Skeletal muscle cell (primary cell): ENCODE measurements at regions not wholly inside any gene's neighbourhood (a gene's known extent, or its start where the extent isn't known, plus 50 kb on each side); places are given as distances from the start of the nearest gene placed in this dataset.
"Not testable (repeated sequence)": the region's sequence is repeated elsewhere in the genome, so short reads cannot be mapped to it uniquely, and the experiment has no call there.

Source experiments
- DNase-seq: peaks from one replicate; pipeline ENCODE4 v3.0.0-alpha.2; 2010; ENCODE audit warnings: low read depth
- H3K4me3 ChIP-seq: 2 replicates; pipeline ENCODE4 v1.5.1; 2011; ENCODE audit warnings: low read depth, mild to moderate bottlenecking, control low read depth, low read length, moderate library complexity

GRCh38 chr6:80523531-80523997 is 417.1 kb downstream of the BCKDHB start:
- DNase-seq = no peak
- no peak overlapping the region for H3K4me3 ChIP-seq

GRCh38 chr6:80523010-80523409 is 416.5 kb downstream of the BCKDHB start:
- no peak overlapping the region for H3K4me3 ChIP-seq
- peak; percentile 39 for DNase-seq

- H3K4me3 ChIP-seq = no peak overlapping the region
- no peak for DNase-seq
Measured at GRCh38 chr6:80522576-80522975, 416.1 kb downstream of the BCKDHB start.

GRCh38 chr6:80519811-80520594 is 413.5 kb downstream of the BCKDHB start:
- DNase-seq = peak; percentile 54
- no peak overlapping the region for H3K4me3 ChIP-seq

GRCh38 chr6:80517525-80517924 is 411.1 kb downstream of the BCKDHB start:
- no peak overlapping the region for H3K4me3 ChIP-seq
- DNase-seq = no peak

GRCh38 chr6:80510521-80510920 is 404.1 kb downstream of the BCKDHB start:
- not testable (repeated sequence) for DNase-seq

GRCh38 chr6:80508885-80509630 is 402.6 kb downstream of the BCKDHB start:
- peak; percentile 48 for DNase-seq
- no peak overlapping the region for H3K4me3 ChIP-seq

More at GRCh38 chr6:80510521-80510920, 404.1 kb downstream of the BCKDHB start:
- H3K4me3 ChIP-seq = not testable (repeated sequence)

GRCh38 chr6:80504882-80505281 is 398.4 kb downstream of the BCKDHB start:
- DNase-seq = no peak

GRCh38 chr6:80503660-80504059 is 397.2 kb downstream of the BCKDHB start:
- no peak for DNase-seq
- H3K4me3 ChIP-seq = no peak overlapping the region

More at GRCh38 chr6:80504882-80505281, 398.4 kb downstream of the BCKDHB start:
- H3K4me3 ChIP-seq = no peak overlapping the region

GRCh38 chr6:80502871-80503270 is 396.4 kb downstream of the BCKDHB start:
- H3K4me3 ChIP-seq = no peak overlapping the region
- DNase-seq = no peak

GRCh38 chr6:80501636-80502035 is 395.2 kb downstream of the BCKDHB start:
- DNase-seq = no peak
- no peak overlapping the region for H3K4me3 ChIP-seq

- not testable (repeated sequence) for H3K4me3 ChIP-seq, DNase-seq
Measured at GRCh38 chr6:80497696-80498486, 391.4 kb downstream of the BCKDHB start.

GRCh38 chr6:80489911-80490635 is 383.6 kb downstream of the BCKDHB start:
- DNase-seq = peak; percentile 36

GRCh38 chr6:80488190-80488589 is 381.7 kb downstream of the BCKDHB start:
- H3K4me3 ChIP-seq = no peak overlapping the region
- no peak for DNase-seq

More at GRCh38 chr6:80489911-80490635, 383.6 kb downstream of the BCKDHB start:
- H3K4me3 ChIP-seq = no peak overlapping the region

GRCh38 chr6:80485494-80485893 is 379.0 kb downstream of the BCKDHB start:
- not testable (repeated sequence) for DNase-seq, H3K4me3 ChIP-seq

- DNase-seq = no peak
- no peak overlapping the region for H3K4me3 ChIP-seq
Measured at GRCh38 chr6:80482056-80482455, 375.6 kb downstream of the BCKDHB start.

GRCh38 chr6:80480421-80481157 is 374.1 kb downstream of the BCKDHB start:
- no peak overlapping the region for H3K4me3 ChIP-seq

GRCh38 chr6:80478030-80478429 is 371.6 kb downstream of the BCKDHB start:
- no peak for DNase-seq
- H3K4me3 ChIP-seq = no peak overlapping the region

More at GRCh38 chr6:80480421-80481157, 374.1 kb downstream of the BCKDHB start:
- no peak for DNase-seq
